H1 (cell line): ENCODE measurements at regions not wholly inside any gene's neighbourhood (a gene's known extent, or its start where the extent isn't known, plus 50 kb on each side); places are given as distances from the start of the nearest gene placed in this dataset.

ENCODE experiments used
- CTCF ChIA-PET: fragments of 300-600 bp; sonication (Branson Sonifier 250); formaldehyde crosslinking; loops from one replicate; lab custom pipeline; 2021; ENCODE audit not compliant: partially characterized antibody; lab: Charles Lee
- POLR2A ChIA-PET: fragments of 300-600 bp; sonication (Branson Sonifier 250); formaldehyde crosslinking; loops from one replicate; lab custom pipeline; 2021; ENCODE audit warnings: inconsistent platforms; ENCODE audit not compliant: partially characterized antibody; lab: Charles Lee
- DNase-seq, 2 experiments: peaks; one replicate each; pipeline versions ENCODE4 v3.0.0 to v3.0.0-alpha.2; 2010 to 2022; ENCODE audit warnings: low spot score in 2 of 2, low read depth in 1 of 2, mixed read lengths in 1 of 2
- FAIRE-seq: peaks from 2 replicates; lab custom pipeline; 2011; peaks lifted over from hg19 to GRCh38; lab: Jason Lieb, UNC
- H2AFZ ChIP-seq: 2 replicates; pipeline ENCODE4 v1.8.1; 2012; ENCODE audit warnings: low read length, inconsistent platforms
- H2AK5ac ChIP-seq: 2 replicates; pipeline ENCODE4 v1.6.1; 2013; ENCODE audit warnings: low read depth, low read length
- H2BK120ac ChIP-seq: replicated peaks from 2 replicates; pipeline ENCODE3; 2013; ENCODE audit warnings: low read depth, low read length, inconsistent platforms
- H2BK12ac ChIP-seq: 2 replicates; pipeline ENCODE4 v1.6.1; 2013; ENCODE audit warnings: low read depth, low read length
- H2BK15ac ChIP-seq: 2 replicates; pipeline ENCODE4 v1.6.1; 2013; ENCODE audit warnings: low read length
- H2BK20ac ChIP-seq: 2 replicates; pipeline ENCODE4 v1.6.1; 2013; ENCODE audit warnings: low read length
- H2BK5ac ChIP-seq: 2 replicates; pipeline ENCODE4 v1.6.1; 2013; ENCODE audit warnings: low read depth, low read length
- H3K14ac ChIP-seq: 2 replicates; pipeline ENCODE4 v1.6.1; 2013; ENCODE audit warnings: inconsistent platforms; ENCODE audit not compliant: insufficient read length
- H3K18ac ChIP-seq: 2 replicates; pipeline ENCODE4 v1.6.1; 2013; ENCODE audit warnings: low read length; ENCODE audit errors: extremely low read depth
- H3K23ac ChIP-seq: 2 replicates; pipeline ENCODE4 v1.6.1; 2013; ENCODE audit warnings: inconsistent platforms; ENCODE audit not compliant: insufficient read length
- H3K23me2 ChIP-seq: 2 replicates; pipeline ENCODE4 v1.6.1; 2013; ENCODE audit warnings: low read depth, low read length
- H3K27ac ChIP-seq: 2 replicates; pipeline ENCODE4 v1.6.1; 2011; ENCODE audit warnings: low read depth, low read length, inconsistent platforms
- H3K27me3 ChIP-seq, 4 experiments: replicated peaks in 1 of 4; 1 replicate in 1 of 4; 2 replicates in 3 of 4; pipeline versions ENCODE4 v1.6.1 to v1.8.1; 2011 to 2013; ENCODE audit warnings: low read length in 3 of 4, mild to moderate bottlenecking in 3 of 4, inconsistent platforms in 2 of 4, mixed read lengths in 2 of 4, moderate library complexity in 1 of 4; ENCODE audit not compliant: control insufficient read depth in 3 of 4, insufficient read depth in 3 of 4; ENCODE audit errors: extremely low read depth in 1 of 4
- H3K36me3 ChIP-seq, 4 experiments: 2 replicates each; pipeline versions ENCODE4 v1.6.1 to v1.8.1; 2011 to 2013; ENCODE audit warnings: mild to moderate bottlenecking in 4 of 4, low read length in 3 of 4, moderate library complexity in 2 of 4, control low read depth in 1 of 4, inconsistent platforms in 1 of 4; ENCODE audit not compliant: insufficient read depth in 4 of 4, control insufficient read depth in 2 of 4
- H3K4ac ChIP-seq: replicated peaks from 2 replicates; pipeline ENCODE3; 2013; ENCODE audit warnings: low read length, low read depth, mixed read lengths, inconsistent platforms; ENCODE audit not compliant: insufficient read length
- H3K4me1 ChIP-seq, 4 experiments: replicated peaks in 1 of 4; 1 replicate in 1 of 4; 2 replicates in 3 of 4; pipeline versions ENCODE4 v1.6.1 to v1.8.1; 2011 to 2013; ENCODE audit warnings: low read length in 3 of 4, inconsistent platforms in 2 of 4, mixed read lengths in 1 of 4; ENCODE audit not compliant: insufficient read depth in 4 of 4, control insufficient read depth in 3 of 4
- H3K4me2 ChIP-seq, 2 experiments: 2 replicates each; pipeline versions ENCODE4 v1.6.1 to v1.8.1; 2011 to 2013; ENCODE audit warnings: low read depth in 2 of 2, low read length in 2 of 2, control low read depth in 1 of 2, inconsistent platforms in 1 of 2, mild to moderate bottlenecking in 1 of 2; ENCODE audit not compliant: insufficient read depth in 1 of 2
- H3K4me3 ChIP-seq, 4 experiments: fragments of 200-600, 300-600 bp in 1 of 4; sonication (generic), shearing (Covaris generic), sonication (Bioruptor Twin) in 1 of 4; 2 replicates each; pipeline versions ENCODE4 v1.5.1 to v1.8.1; 2011 to 2016; ENCODE audit warnings: low read length in 4 of 4, low read depth in 3 of 4, control low read depth in 2 of 4, inconsistent platforms in 2 of 4, mild to moderate bottlenecking in 2 of 4, mixed read lengths in 1 of 4, moderate library complexity in 1 of 4; ENCODE audit not compliant: insufficient read depth in 2 of 4; ENCODE audit errors: extremely low read depth in 1 of 4
- H3K56ac ChIP-seq: replicated peaks from 2 replicates; pipeline ENCODE3; 2013; ENCODE audit warnings: low read depth, mild to moderate bottlenecking, mixed read lengths, low read length, inconsistent platforms; ENCODE audit not compliant: insufficient read length
- H3K79me1 ChIP-seq: 2 replicates; pipeline ENCODE4 v1.6.1; 2013; ENCODE audit warnings: low read depth, low read length, control low read depth
- H3K79me2 ChIP-seq, 2 experiments: 2 replicates each; pipeline versions ENCODE4 v1.6.1 to v1.8.1; 2012 to 2013; ENCODE audit warnings: low read length in 2 of 2, mild to moderate bottlenecking in 2 of 2, inconsistent platforms in 1 of 2; ENCODE audit not compliant: insufficient read depth in 2 of 2, control insufficient read depth in 1 of 2
- H3K9ac ChIP-seq, 4 experiments: replicated peaks in 1 of 4; 1 replicate in 1 of 4; 2 replicates in 3 of 4; pipeline versions ENCODE4 v1.6.1 to v1.8.1; 2011 to 2013; ENCODE audit warnings: low read depth in 3 of 4, low read length in 3 of 4, control low read depth in 2 of 4, mild to moderate bottlenecking in 2 of 4, moderate library complexity in 2 of 4, inconsistent platforms in 1 of 4; ENCODE audit errors: extremely low read depth in 1 of 4
- H3K9me3 ChIP-seq, 2 experiments: 2 replicates each; pipeline versions ENCODE4 v1.6.1 to v1.8.1; 2012 to 2013; ENCODE audit warnings: mild to moderate bottlenecking in 2 of 2, moderate library complexity in 2 of 2, control low read depth in 1 of 2, inconsistent platforms in 1 of 2, low read depth in 1 of 2, low read length in 1 of 2, mixed read lengths in 1 of 2; ENCODE audit not compliant: insufficient read depth in 2 of 2
- H4K20me1 ChIP-seq, 2 experiments: replicated peaks in 1 of 2; 2 replicates each; pipeline versions ENCODE3 to v1.8.1; 2011 to 2013; ENCODE audit warnings: inconsistent platforms in 2 of 2, low read length in 2 of 2, mild to moderate bottlenecking in 1 of 2; ENCODE audit not compliant: insufficient read depth in 2 of 2, control insufficient read depth in 1 of 2
- H4K5ac ChIP-seq: 2 replicates; pipeline ENCODE4 v1.6.1; 2013; ENCODE audit warnings: low read length, low read depth, mixed read lengths, inconsistent platforms; ENCODE audit not compliant: insufficient read length
- H4K8ac ChIP-seq: 2 replicates; pipeline ENCODE4 v1.8.0; 2013; ENCODE audit warnings: mild to moderate bottlenecking, moderate library complexity, low read length, inconsistent platforms; ENCODE audit not compliant: insufficient read depth; ENCODE audit errors: extremely low read depth
- H4K91ac ChIP-seq: replicated peaks from 2 replicates; pipeline ENCODE3; 2013; ENCODE audit warnings: low read length, mixed read lengths, inconsistent platforms; ENCODE audit not compliant: insufficient read length
- E2F6 ChIP-seq: IDR thresholded peaks from 2 replicates; pipeline ENCODE4 v1.6.1; 2012; ENCODE audit warnings: inconsistent platforms
- EGR1 ChIP-seq: IDR thresholded peaks from 2 replicates; pipeline ENCODE4 v1.6.1; 2011; ENCODE audit warnings: low read depth, low read length, borderline replicate concordance
- MAFK ChIP-seq: IDR thresholded peaks from 2 replicates; pipeline ENCODE4 v1.6.1; 2012; ENCODE audit warnings: low read depth, mild to moderate bottlenecking, improper control_type of control experiment, low read length
- NANOG ChIP-seq: IDR thresholded peaks from 2 replicates; pipeline ENCODE4 v1.6.1; 2011; ENCODE audit warnings: low read length, low read depth, mild to moderate bottlenecking, inconsistent platforms; ENCODE audit not compliant: insufficient read depth, poor library complexity, severe bottlenecking
- PHF8 ChIP-seq: fragments of 200-600 bp; sonication (generic); conservative IDR thresholded peaks from 2 replicates; pipeline ENCODE4 v1.7.1; 2012; ENCODE audit warnings: low read depth, mild to moderate bottlenecking, inconsistent platforms, low read length, moderate library complexity
- RBBP5 ChIP-seq: IDR thresholded peaks from 2 replicates; pipeline ENCODE4 v1.7.1; 2012; ENCODE audit warnings: low read depth, mild to moderate bottlenecking, inconsistent platforms, low read length, moderate library complexity, borderline replicate concordance
- RXRA ChIP-seq: IDR thresholded peaks from 2 replicates; pipeline ENCODE4 v1.6.1; 2011; ENCODE audit warnings: low read depth, mild to moderate bottlenecking, low read length, moderate library complexity; ENCODE audit not compliant: insufficient read depth
- SIN3A ChIP-seq, 2 experiments: IDR thresholded peaks in 1 of 2; conservative IDR thresholded peaks in 1 of 2; 2 replicates each; pipeline ENCODE4 v1.6.1; 2011 to 2012; ENCODE audit warnings: low read length in 2 of 2, improper control_type of control experiment in 1 of 2, low read depth in 1 of 2, mild to moderate bottlenecking in 1 of 2
- SIRT6 ChIP-seq: IDR thresholded peaks from one replicate; pipeline ENCODE4 v1.7.1; 2012; ENCODE audit warnings: low read length, inconsistent platforms
- WGBS, 2 experiments: shearing (Covaris generic) in 1 of 2; methylation state at CpG; one replicate each; pipeline versions ENCODE4 v1.1.6 to v1.1.7; 2013 to 2015; ENCODE audit warnings: low lambda C conversion rate in 2 of 2, mixed read lengths in 2 of 2, inconsistent platforms in 1 of 2, low coverage in 1 of 2, missing lambda C conversion rate in 1 of 2; ENCODE audit not compliant: insufficient replicate concordance in 2 of 2, insufficient coverage in 1 of 2, insufficient read length in 1 of 2; ENCODE audit errors: extremely low coverage in 1 of 2, missing lambda C conversion rate in 1 of 2; 5-methylcytosine and 5-hydroxymethylcytosine counted together

- Histone ChIP-seq H2BK12ac (no peak overlapping the region), H3K4me3 (no peak overlapping the region), H3K9ac (no peak overlapping the region), H2BK15ac (no peak overlapping the region), H3K23me2 (no peaks in the 10 kb centered on the region; the same call in 1 of the 2 replicates), H2BK20ac (no peak overlapping the region), H3K14ac (no peak overlapping the region), H3K4me2 (no peak overlapping the region), H4K91ac (no peak overlapping the region), H3K36me3 (no peaks in the 10 kb centered on the region; a peak in 1 of 8 replicates), H3K27ac (no peak overlapping the region), H3K27me3 (no peaks in the 10 kb centered on the region), H3K4me1 (peaks cover 0 to 2% (median 0%) of the 10 kb centered on the region in 4 experiments; a peak in 1 of 7 replicates), H3K79me1 (no peaks in the 10 kb centered on the region), H2BK5ac (no peak overlapping the region), H3K56ac (no peak overlapping the region), H3K9me3 (peaks cover 0 to 4% of the 10 kb centered on the region in 2 experiments; a peak in 2 of 4 replicates), H4K8ac (no peak overlapping the region), H4K5ac (no peak overlapping the region), H3K79me2 (no peaks in the 10 kb centered on the region), H2BK120ac (no peak overlapping the region), H2AFZ (no peak overlapping the region), H4K20me1 (no peaks in the 10 kb centered on the region), H3K4ac (no peak overlapping the region), H3K18ac (no peak overlapping the region), H2AK5ac (no peak overlapping the region), H3K23ac (no peak overlapping the region)
- ChIA-PET POLR2A (interaction anchor here (2.8 kb wide), 1 partner anchor 9 kb away, joined by 9 read pairs; no protein-coding TSS in a partner anchor), CTCF (interaction anchor here (1.2 to 1.5 kb wide), 2 partner anchors 33 to 256 kb away, joined by 3 to 4 read pairs; no protein-coding TSS in a partner anchor)
- no peak for DNase-seq
- FAIRE-seq = no peak
- WGBS, 2 experiments = 91% methylated on average over 2 of the region's 3 CpGs; no CpG with 5 or more reads in 1 of the 2 experiments
- TF ChIP-seq PHF8 = no peak
- TF ChIP-seq EGR1 = no peak
- TF ChIP-seq SIN3A (conservative IDR thresholded peaks at IDR 0.05 in 1 of 2, IDR thresholded peaks at IDR 0.05 in 1 of 2; ENCODE audit: low read depth in 1 of 2, low read length in 2 of 2) = no peak
- TF ChIP-seq RBBP5 = no peak
- no peak for TF ChIP-seq RXRA
- TF ChIP-seq NANOG = no peak
- TF ChIP-seq MAFK = no peak
- no peak for TF ChIP-seq E2F6
- no peak for TF ChIP-seq SIRT6
These were observed 278.5 kb upstream of the MARCKS start for GRCh38 chr6:113578691-113579090.
